ENCODE measurements at regions not wholly inside any gene's neighbourhood (a gene's known extent, or its start where the extent isn't known, plus 50 kb on each side); places are given as distances from the start of the nearest gene placed in this dataset.
A peak's percentile ranks its signal among the peaks of the same experiment; 100 is the strongest.

GRCh38 chr3:23663661-23664186, 142.0 kb upstream of the UBE2E1 start:
- no peak overlapping the region for H3K4me3 ChIP-seq (replicated peaks; ENCODE audit: low read depth, low read length)
- TF ChIP-seq CTCF (IDR thresholded peaks at IDR 0.05; ENCODE audit: low read length, missing control alignments), result no peak
- DNase-seq (ENCODE audit: low read depth), result peak; percentile 38

- DNase-seq (ENCODE audit: low read depth), result no peak
- TF ChIP-seq CTCF (IDR thresholded peaks at IDR 0.05; ENCODE audit: low read length, missing control alignments), result no peak
- no peak overlapping the region for H3K4me3 ChIP-seq (replicated peaks; ENCODE audit: low read depth, low read length)
Observed at GRCh38 chr3:23664459-23664858, 141.3 kb upstream of the UBE2E1 start.

- H3K4me3 ChIP-seq (replicated peaks; ENCODE audit: low read depth, low read length), result no peak overlapping the region
- no peak for TF ChIP-seq CTCF (IDR thresholded peaks at IDR 0.05; ENCODE audit: low read length, missing control alignments)
- no peak for DNase-seq (ENCODE audit: low read depth)
Observed at GRCh38 chr3:23665741-23666140, 140.0 kb upstream of the UBE2E1 start.

GRCh38 chr3:23666818-23667217, 138.9 kb upstream of the UBE2E1 start:
- no peak for TF ChIP-seq CTCF (IDR thresholded peaks at IDR 0.05; ENCODE audit: low read length, missing control alignments)

GRCh38 chr3:23667536-23668429, 138.0 kb upstream of the UBE2E1 start:
- TF ChIP-seq CTCF (IDR thresholded peaks at IDR 0.05; ENCODE audit: low read length, missing control alignments), result no peak
- no peak for DNase-seq (ENCODE audit: low read depth)
- H3K4me3 ChIP-seq (replicated peaks; ENCODE audit: low read depth, low read length), result no peak overlapping the region

More at GRCh38 chr3:23666818-23667217, 138.9 kb upstream of the UBE2E1 start:
- H3K4me3 ChIP-seq (replicated peaks; ENCODE audit: low read depth, low read length), result no peak overlapping the region
- no peak for DNase-seq (ENCODE audit: low read depth)

- TF ChIP-seq CTCF (IDR thresholded peaks at IDR 0.05; ENCODE audit: low read length, missing control alignments), result no peak
- DNase-seq (ENCODE audit: low read depth), result peak; percentile 86
- H3K4me3 ChIP-seq (replicated peaks; ENCODE audit: low read depth, low read length), result no peak overlapping the region
Observed at GRCh38 chr3:23668430-23668904, 137.3 kb upstream of the UBE2E1 start.

All from fibroblast of pulmonary artery (primary cell).